ENCODE measurements at regions not wholly inside any gene's neighbourhood (a gene's known extent, or its start where the extent isn't known, plus 50 kb on each side); places are given as distances from the start of the nearest gene placed in this dataset.
A peak's percentile ranks its signal among the peaks of the same experiment; 100 is the strongest.
"Not testable (repeated sequence)": the region's sequence is repeated elsewhere in the genome, so short reads cannot be mapped to it uniquely, and the experiment has no call there.

DNA sequence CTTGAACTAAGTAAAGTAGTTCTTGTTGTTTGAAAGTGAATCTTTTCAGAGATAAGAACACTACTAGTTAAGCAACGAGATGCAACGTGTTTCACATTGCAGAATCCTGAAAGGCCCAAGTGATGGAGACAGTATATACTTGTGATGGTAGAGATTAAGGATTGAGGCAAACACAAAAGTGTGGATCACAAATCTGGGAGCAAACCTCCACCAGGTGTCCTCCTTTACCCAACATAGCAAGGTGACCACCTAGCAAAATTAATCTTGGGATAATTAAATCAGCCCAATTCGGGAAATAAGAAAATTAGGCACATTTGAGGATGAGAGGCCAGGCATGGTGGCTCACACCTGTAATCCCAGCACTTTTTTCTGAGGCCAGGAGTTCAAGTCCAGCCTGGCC, 563.9 kb downstream of the DACH1 start:
- no peak for DNase-seq (ENCODE audit: low spot score)

DNA sequence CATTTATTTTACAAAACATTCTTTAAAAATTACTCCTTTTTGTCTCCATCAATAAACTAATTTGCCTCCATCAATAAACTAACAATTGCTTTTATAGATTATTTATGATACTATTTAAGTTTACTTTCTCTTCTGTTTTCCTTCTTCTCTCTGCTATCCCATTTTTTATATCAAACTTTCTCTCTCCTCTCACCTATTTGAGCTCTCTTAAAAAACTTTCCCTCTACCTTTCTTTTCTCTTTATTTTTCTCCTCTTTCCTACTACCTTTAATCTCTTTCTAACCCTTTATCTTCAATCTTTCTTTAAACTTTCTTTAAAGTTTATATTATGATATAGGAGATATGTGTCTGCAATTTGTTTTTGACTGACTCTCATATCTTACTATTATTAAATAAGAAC, 566.4 kb downstream of the DACH1 start:
- DNase-seq (ENCODE audit: low spot score): no peak

DNA sequence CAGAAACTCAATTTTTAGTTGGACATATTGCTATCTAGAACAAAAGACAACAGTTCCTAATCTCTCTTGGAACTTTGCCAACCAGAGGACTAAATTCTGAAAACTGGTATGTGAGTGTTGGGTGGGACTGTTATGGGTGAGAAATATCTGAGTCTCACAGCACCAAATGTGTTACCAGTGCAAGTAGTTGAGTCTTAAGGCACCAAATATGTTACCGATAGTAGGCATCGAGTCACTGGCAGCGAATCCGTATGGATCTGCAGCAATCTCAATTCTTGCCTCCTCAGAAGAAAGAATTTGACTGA, 575.2 kb downstream of the DACH1 start:
- DNase-seq (ENCODE audit: low spot score): no peak

DNA sequence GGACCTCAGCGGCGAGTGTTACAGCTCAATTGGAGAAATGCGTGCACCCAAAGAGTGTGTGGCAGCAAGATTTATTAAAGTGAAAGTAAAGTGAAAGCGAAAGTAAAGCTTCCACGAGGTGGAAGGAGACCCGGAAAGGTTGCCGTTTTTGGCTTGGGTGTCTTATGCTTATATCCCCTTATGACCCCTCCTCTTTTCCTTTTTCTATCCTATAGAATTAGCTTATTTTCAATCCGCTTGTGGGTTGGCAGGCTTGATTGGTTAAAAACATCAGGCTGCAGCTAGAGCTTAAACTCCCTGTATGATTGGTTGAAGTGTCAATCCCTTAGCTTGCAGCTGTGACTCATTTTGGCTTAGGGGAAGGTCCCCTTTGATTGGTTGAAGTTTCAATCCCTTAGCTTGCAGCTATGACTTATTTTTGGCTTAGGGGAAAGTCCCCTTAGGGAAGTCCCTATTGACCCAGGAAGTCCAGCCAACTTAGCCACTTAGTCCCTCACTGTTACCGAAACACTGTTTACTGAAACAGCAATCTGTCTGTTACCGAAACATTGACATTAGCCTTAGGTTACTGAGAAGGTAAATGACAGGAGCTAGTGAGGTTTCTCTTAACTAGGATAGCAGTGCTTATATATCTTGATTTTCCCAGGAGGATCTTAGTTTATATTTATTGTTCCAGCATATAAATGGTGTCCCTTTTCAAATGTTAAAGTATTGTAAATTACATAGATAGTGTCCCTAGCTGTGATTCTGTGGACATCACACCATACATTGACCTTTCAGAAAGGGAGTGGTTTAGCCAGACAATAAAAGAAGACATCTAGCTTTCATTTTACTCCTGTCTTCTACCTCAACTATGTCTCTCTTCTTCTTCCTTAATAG, 575.8 kb downstream of the DACH1 start:
- DNase-seq (ENCODE audit: low spot score): peak; percentile 4

DNA sequence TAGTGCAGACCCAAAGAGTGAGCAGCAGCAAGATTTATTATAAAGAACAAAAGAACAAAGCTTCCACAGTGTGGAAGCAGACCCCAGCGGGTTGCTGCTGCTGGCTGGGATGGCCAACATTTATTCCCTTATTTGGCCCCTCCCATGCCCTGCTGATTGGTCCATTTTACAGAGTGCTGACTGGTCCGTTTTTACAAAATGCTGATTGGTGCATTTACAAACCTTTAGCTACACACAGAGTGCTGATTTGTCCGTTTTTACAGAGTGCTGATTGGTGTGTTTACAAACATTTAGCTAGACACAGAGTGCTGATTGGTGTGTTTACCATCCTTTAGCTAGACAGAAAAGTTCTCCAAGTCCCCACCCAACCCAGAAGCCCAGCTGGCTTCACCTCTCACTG, 577.0 kb downstream of the DACH1 start:
- not testable (repeated sequence) for DNase-seq (ENCODE audit: low spot score)

DNA sequence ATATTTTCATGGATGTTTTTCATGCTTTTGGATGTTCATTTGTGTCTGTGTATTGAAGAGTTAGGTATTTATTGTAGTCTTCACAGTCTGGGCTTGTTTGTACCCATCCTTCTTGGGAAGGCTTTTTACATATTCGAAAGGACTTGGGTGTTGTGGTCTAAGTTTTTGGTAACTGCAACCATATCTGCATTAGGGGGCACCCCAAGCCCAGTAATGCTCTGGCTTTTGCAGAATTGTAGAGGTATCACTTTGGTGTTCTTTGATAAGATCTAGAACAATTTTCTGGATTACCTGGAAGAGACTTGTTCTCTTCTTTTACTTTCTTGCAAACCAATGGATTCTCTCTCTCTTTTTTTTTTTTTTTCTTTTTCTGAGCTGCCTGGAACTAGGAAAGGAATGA, 581.3 kb downstream of the DACH1 start:
- no peak for DNase-seq (ENCODE audit: low spot score)

DNA sequence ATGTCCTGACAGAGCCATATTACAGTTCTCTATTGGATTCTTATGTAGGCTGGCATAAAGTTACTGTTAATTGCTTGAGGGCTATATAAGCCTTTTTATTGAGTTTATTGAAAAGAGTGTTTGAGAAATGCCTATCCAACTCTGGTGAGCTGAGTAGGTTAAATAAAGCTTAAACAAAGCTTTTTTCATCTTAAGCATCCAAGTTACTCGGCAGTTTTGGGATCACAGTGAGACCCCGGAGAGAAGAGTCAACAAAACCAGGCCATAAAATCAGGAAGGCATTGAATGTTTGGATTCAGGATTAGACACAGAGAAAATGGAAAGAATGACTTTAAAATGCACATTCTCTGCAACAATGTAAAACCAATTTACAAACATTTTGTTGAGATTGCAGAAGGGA, 588.5 kb downstream of the DACH1 start:
- no peak for DNase-seq (ENCODE audit: low spot score)

DNA sequence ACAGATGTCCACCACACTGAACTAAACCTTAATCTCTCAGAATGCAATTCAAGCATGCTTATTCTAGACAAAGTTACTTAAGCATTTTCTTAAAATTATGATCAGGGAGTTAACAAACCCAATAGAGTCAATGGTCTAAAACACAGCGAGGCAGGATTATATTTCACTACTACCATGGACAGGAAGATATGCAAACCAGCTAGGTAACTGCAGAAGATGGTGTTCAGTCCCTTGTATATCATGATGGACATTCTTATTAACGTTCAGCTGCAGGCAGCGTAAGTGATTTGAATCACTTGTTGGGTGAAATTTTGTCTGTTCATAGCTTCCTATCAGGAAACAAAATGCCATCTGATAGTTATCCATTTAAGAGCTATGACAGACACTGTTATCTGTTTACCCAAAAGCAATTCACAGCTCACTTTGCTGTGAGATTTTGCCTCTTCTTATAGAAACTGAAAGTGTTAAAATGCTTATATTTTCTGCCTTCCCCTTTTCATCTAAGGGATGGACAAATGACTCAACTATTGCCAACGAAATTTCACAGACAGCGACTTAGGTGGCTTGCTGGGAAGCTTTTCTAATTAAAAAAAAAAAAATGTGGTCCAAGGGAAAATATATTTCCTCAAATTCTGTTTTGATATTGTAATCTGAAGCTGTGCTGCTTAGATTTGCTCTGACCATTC, 591.9 kb downstream of the DACH1 start:
- no peak for DNase-seq (ENCODE audit: low spot score)

DNA sequence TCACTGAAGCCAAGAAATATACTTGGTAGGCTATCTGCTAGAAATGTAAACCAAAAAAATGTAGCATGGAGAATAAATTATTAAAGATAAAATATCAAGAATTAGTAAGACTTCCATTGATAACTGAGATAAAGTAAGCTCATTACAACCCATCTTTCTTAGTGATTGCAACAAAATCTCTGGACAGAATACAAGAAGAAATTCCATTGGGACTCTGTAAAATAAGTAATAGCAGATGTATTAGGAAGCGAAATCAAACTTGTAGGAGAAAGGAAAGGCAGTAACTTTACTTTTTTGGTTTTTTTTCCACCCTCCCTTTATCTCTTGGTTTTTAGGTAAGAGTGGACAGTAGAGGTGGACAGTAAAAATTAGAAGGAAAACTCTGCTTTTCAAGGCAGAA, 605.7 kb downstream of the DACH1 start:
- no peak for DNase-seq (ENCODE audit: low spot score)

DNA sequence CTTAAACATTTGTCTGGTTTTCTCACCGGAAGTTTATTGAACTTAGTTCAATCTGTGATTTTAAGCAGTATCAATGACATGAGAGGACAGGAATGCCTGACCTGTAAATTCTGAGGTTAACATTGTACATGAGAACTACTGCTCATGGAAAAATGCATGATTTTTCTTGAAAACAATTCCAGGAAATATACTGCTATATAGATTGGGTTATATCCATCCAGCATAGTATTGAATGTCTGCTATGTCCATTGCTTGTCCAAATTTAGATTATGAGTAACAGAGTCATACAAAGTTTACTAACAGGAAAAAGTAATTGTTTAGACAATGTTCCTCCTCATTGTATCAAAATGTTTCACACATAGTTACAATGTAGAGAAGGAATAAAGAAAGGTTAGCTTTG, 606.8 kb downstream of the DACH1 start:
- DNase-seq (ENCODE audit: low spot score): no peak

DNA sequence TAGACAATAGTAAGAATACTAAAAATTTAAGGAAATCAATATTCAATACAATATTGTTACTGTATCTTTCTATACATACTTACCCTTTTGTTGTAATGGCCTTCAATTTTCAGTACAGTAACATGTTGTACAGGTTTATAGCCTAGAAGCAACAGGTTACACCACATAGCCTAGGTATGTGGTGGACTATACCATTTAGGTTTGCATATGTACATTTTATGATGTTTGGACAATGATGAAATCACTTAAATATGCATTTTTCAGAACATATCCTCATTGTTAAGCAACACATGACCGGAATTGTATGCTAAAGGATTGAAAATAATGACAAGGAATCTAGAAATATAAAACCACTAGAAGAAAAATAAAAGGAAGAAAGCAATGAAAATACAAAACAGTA, 611.4 kb downstream of the DACH1 start:
- no peak for DNase-seq (ENCODE audit: low spot score)

DNA sequence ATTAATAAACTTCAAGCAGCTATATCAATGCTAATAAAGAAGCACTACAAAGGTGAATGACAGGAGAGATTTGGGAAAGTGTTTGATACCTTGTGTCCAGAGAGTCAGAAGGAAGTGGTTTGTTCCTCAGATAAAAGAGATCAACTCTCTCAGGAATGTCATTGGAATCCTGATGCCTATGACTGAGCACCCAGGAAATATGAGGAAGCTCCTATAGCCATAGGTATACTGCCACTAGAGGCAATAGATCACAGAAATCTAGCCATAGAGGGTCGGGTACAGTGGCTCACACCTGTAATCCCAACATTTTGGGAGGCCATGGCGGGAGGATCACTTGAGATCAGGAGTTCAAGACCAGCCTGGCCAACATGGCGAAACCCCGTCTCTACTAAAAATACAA, 612.6 kb downstream of the DACH1 start:
- DNase-seq (ENCODE audit: low spot score): no peak

DNA sequence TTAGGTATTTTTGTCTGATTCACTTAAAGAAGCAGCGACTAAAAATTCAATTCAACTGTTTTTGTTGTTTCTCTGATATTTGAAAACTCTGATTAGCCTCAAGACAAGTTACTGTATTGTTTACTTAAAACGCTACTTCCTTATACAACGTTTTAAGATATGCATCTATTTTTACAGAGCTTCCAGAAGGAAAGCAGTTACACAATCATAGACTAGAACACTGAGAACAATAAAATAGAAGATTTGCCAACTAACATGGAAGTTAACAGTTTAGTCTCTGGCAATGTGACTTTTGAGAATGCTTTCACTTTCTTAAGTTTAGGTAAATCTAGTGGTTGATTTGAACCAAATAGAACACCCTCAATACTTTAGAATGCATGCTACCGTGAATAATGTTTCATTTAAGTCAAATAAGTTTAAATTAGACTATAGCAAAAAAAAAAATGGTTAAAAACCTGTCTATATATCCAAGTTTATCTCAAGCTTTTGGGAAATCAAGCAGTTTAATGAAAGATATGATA, 614.8 kb downstream of the DACH1 start:
- DNase-seq (ENCODE audit: low spot score): no peak

DNA sequence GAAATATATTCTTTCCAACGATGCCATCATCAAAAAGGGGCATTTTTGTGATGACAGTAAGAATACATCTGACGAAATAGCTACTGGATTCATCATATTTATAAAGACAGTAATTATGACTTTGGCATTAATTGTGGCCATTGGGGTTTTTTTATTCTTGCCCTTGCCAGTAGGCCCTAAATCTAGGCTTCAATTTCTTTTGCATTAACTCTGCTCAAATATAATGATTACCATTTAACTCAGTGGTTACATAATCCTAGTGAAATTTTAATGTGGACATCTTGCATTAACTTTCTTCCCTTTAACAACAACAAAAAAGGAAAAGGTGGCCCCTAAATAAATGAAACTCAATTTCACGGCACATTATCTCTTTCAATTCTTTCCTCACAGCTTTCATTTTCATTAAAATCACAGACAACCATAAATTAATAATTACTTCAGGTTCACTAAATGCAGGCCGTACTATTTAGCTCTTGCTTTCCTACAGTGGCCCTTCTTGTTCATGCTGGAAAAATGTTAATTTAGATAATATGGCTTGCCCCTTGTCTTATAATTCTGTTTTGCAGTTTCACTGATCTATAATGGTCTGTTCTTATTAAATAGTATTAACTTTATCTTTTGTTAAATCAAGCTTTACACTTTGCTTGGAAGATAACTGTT, 615.6 kb downstream of the DACH1 start:
- no peak for DNase-seq (ENCODE audit: low spot score)

DNA sequence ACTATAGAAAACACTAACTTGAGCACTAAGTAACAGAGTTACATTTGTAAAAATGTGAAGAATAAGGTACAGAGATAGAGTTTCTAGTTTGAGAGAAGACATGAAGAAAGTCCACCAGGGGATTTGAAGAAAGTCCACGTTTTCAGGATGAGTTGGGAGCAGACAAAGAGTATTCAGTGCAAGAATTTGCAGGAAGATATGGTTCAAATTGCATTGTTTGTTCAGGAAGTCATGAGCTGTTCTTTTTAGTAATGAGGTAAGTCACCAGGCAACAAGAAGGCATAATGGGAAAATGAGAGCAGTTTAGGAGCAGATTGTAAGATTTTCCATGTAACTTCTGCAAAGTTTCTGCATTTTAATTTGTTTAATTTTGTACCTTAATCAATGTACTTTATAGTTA, 618.0 kb downstream of the DACH1 start:
- no peak for DNase-seq (ENCODE audit: low spot score)

DNA sequence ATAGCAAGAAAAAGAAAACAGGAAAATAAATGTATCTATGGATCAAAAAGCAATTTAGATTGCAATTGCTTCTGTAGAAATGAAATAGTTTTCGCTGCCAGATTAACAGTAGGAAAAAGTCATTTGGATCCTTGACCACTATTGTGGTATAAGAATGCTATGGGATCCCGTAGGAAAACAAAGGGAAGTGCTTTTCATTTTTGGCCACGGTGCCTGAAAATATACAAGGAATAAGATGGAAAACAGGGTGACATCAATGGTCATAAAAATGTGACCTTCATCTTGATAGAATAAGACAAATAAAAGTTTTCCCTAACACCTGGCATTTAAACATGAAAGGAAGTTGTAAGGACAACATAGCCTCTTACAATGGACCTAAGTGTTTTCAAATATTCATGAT, 622.8 kb downstream of the DACH1 start:
- no peak for DNase-seq (ENCODE audit: low spot score)

DNA sequence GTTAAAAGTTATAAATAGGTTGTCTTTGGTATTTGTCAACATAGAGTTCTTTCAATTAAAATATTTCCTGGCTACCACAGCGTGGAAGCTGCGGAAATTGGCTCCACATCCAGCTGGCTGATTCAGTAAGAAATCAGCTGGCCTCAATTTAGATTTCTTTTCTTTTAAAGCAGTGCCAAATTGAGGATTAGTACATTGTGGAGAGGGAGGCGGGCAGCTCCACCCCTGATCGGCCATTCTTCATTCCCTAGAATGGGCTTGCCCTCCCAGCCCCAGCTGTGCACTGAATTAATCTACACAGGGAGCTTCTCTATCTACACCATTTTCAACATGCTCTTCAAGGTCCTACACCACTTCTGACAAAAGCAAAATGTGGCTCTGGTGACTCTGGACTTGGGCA, 624.8 kb downstream of the DACH1 start:
- DNase-seq (ENCODE audit: low spot score): no peak

DNA sequence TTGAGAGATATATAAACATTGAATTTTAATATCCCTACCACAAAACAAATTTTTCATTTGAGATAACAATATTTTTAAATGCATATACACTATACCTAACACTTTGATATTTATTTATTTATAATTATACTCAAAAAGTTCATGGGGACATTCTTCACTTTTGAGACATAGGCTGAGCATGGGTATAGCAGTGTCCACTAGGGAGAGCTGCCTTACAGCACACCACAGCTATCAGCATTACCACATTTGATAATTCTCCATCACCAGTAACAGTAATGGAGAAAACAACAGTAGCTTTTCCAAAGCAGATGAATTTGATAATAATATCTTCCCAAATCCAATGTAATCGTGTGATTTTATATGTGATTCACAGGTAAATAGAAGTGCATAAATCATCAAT, 626.1 kb downstream of the DACH1 start:
- no peak for DNase-seq (ENCODE audit: low spot score)

DNA sequence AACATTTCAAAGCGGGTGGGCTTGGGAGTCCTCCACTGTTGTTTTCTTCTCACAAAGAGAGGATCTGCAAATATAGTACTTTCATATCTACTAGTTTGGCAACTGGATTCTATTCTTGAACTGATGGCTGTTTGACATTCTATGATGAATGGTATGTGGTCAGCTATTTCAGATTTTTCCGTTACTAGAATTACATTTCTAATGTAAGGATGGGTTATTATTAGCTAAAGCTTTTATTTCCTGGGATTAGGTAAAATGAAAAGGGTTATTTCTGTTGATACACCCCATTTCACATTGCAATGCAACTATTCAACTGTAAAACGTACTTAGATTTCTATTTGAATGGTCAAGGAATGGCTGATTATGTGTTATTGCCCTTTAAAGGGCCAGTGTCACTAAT, 629.7 kb downstream of the DACH1 start:
- no peak for DNase-seq (ENCODE audit: low spot score)

DNA sequence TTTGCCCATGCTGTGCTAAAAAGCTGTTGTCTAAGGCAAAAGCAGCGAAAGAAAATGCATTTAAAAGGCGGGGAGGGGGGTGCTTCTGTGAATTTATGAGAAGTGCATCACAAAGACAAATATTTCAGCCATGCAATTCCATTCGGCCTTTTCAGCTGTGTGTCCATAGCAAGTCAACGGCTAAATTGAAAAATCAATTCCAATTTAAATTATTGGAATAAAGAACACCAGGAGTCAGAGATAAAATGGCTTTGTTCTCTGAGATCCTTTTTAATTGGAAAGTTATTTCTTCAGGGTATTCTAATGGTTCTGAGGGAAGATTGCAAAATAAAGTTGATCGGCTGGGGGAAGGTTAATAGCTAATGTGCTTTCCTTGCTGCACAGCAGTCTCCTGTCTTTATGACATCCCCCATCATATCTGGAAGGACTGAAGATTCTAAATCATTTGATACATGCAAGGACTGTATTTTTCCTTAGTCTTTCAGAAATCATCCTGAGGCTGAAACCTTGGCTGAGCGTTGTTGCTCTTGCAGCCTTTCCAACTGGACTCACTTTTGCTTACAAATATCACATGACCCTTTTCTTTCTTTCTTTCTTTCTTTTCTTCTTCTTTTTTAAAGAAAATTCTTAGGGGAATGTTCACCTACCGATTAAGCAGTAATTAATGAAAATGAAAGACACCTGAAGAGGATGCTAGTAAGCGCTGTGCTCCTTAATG, 647.1 kb downstream of the DACH1 start:
- DNase-seq (ENCODE audit: low spot score): no peak

DNA sequence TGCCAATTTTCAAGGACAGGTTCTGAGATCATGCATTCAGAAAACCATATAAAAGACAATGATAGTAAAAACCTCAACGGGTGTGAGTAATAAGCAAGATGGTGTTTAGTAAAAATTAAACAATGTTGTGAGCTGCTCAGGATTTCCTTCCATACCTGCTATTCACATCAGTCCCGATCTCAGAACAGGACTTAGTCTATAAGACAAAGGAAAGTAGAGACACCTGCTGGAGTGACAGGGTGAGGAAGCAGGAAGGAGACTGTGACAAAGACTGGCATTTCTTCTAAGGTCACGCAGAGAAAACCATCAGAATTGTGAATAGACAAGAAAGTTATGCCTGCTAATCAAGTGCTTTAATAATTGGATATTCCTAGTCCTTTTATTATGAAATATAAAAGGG, 648.0 kb downstream of the DACH1 start:
- DNase-seq (ENCODE audit: low spot score): no peak

DNA sequence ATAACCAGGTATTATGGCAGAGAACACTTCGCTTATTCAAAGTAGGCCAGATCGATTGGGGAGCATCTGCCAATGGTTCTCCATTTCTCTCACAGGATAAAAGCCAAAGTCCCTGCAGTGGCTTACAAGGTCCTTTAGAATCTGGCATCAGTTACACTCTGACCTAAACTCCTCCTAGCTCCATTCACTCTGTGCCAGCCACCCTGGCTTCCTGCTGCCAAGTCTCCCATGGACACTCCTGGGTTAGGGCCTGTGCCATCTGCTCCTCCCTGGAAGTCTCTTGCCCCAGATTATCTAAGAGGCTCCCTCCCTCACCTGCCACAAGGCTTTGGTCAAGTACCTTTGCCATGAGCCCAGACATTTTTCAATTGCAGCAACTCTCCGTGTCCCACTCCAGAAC, 649.2 kb downstream of the DACH1 start:
- no peak for DNase-seq (ENCODE audit: low spot score)

DNA sequence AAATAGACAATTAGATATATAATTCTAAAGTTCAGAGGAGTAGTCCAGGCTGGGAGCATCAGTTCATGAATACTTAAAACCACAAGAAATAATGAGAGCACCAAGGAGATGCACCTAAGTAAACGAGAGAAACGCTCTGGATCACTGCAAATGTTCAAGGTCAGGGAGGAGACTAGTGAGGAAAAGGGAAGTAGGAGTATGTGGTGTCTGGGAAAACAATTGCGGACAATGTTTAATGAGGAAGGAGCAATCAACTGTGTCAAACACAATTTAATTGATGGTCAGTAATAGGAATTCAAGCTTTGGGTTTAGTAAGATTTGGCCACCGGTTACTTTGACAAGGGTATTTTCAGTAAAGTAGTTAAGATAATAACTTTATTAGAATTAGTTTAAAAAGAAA, 652.2 kb downstream of the DACH1 start:
- DNase-seq (ENCODE audit: low spot score): no peak

Data from COLO829 (cell line).